KBM-7 (cell line): ENCODE measurements at regions not wholly inside any gene's neighbourhood (a gene's known extent, or its start where the extent isn't known, plus 50 kb on each side); places are given as distances from the start of the nearest gene placed in this dataset.

ENCODE experiments used
- DNase-seq: peaks from one replicate; pipeline ENCODE4 v3.0.0-alpha.2; 2015
- in situ Hi-C: fragments of 300-500 bp; cut with MboI; formaldehyde crosslinking; loops from 2 replicates; pipeline ENCODE4 v1.14.3; 2020; ENCODE audit warnings: low sequenced_read_pairs, low pct_unique_long_range_greater_than_20kb, mixed read lengths

- in situ Hi-C loops, result no loop called here
- peak; percentile 2 for DNase-seq
Observed at GRCh38 chr1:218983848-218984247, 189.8 kb upstream of the LYPLAL1 start.

DNA sequence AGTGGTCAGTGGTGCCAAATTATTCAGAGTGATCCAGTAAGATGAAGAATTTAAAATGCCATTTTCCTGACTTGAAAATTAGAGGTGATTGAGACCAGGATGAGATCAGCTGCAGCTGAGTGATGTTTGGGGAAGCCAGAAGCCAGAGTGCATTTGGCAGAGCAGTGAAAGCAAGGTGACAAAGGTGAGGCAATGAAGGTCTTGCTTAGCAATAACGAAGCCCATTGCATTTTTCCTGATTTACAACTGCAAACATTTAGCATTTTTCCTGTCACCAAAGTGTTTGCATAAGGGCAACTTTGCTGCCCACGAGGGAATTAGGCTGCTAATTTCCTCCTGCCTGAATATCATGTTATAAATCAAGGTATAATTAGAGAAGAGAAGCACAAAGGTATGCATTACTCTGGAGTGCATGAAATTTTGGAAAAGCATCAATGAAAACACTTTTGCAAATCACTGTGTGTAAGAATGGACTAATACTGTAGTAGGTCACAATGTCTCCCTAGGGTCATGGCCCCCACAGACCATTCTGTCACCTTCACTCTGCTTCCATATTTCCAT, 188.2 kb upstream of the LYPLAL1 start:
- no peak for DNase-seq
- in situ Hi-C loops, result no loop called here

DNA sequence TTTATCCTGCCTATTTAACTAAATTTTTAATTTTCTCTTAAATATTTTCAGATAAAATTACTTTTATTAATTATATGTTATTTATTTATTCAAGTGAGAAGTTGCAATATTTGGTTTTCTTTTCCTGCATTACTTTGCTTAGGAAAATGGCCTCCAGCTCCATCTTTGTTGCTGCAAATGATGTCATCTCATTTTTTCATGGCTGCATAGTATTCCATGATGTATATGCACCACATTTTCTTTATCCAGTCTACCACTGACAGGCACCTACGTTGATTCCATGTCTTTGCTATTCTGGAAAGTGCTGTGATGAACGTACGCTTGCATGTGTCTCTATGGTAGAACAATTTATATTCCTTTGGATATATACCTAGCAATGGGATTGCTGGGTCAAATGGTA, 186.9 kb upstream of the LYPLAL1 start:
- in situ Hi-C loops, result no loop called here
- no peak for DNase-seq

DNA sequence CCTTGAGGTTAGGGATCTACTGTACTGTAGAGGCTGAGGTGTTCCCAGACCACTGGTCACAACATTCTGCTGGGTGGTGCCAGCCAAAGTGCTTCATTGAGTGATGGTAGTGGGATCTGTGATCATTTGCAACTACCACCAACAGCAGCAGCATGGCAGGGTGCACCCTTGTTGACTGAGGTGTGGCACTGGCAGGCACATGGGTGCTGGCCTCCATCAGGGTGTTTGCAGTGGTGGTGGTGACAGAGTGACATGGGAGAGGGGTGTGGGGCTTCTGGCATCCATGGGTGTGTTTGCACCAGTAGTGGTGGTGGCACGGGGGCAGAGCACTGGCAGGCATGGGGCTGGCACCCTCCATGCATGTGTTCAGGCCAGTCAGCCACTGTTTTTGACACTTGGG, 183.7 kb upstream of the LYPLAL1 start:
- in situ Hi-C loops, result no loop called here
- DNase-seq, result no peak

- DNase-seq, result no peak
- in situ Hi-C loops, result no loop called here
Observed at GRCh38 chr1:218991089-218991488, 182.6 kb upstream of the LYPLAL1 start.

GRCh38 chr1:218994615-218995014, 179.1 kb upstream of the LYPLAL1 start:
- in situ Hi-C loops, result no loop called here
- no peak for DNase-seq

- in situ Hi-C loops, result no loop called here
- DNase-seq, result no peak
Observed at GRCh38 chr1:218995091-218995665, 178.5 kb upstream of the LYPLAL1 start.

DNA sequence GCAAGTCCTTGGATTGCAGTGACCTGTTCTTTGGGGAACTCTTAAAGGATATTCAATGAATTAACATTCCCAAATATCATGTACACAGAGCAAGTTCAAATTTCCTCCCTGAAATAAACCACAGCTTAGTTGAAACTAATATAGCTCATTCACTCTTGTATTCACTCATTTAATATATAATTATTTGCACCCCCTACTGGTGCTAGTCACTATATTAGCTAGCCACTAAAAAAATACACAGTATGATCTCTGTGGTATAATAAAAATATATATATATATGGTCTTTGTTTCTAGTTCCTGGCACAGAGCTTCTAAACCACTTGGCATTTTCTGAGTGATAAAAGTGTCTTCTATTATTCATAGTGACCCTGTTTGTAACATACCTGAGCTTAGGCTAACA, 177.3 kb upstream of the LYPLAL1 start:
- in situ Hi-C loops, result no loop called here
- no peak for DNase-seq

GRCh38 chr1:219000005-219000404, 173.7 kb upstream of the LYPLAL1 start:
- DNase-seq, result no peak
- in situ Hi-C loops, result no loop called here

GRCh38 chr1:219000631-219001030, 173.0 kb upstream of the LYPLAL1 start:
- no peak for DNase-seq
- in situ Hi-C loops, result no loop called here

- no peak for DNase-seq
- in situ Hi-C loops, result no loop called here
Observed at GRCh38 chr1:219010720-219011119, 163.0 kb upstream of the LYPLAL1 start.

DNA sequence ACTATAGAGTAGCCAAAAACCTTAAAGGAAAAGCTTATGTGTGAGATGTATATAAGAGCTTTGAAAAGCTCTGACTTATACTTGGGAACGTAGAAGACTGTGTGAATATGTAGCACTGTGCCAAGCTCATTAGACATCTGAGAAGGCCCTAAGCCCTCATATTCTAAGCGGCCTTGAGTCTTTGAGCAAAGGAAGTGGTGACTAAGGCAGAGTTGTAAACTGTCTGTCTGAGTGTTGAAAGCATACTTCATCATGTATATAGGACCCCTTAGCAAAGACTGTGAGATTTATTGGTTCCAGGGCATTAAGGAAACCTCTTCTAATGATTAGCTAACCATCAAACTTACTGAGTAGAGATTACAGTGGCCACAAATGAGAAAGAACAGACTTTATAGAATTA, 153.3 kb upstream of the LYPLAL1 start:
- DNase-seq, result no peak
- in situ Hi-C loops, result no loop called here

- no peak for DNase-seq
- in situ Hi-C loops, result no loop called here
Observed at GRCh38 chr1:219020846-219021245, 152.8 kb upstream of the LYPLAL1 start.

- in situ Hi-C loops, result no loop called here
- no peak for DNase-seq
Observed at GRCh38 chr1:219027146-219027673, 146.5 kb upstream of the LYPLAL1 start.

GRCh38 chr1:219031809-219032208, 141.9 kb upstream of the LYPLAL1 start:
- in situ Hi-C loops, result no loop called here
- DNase-seq, result no peak

DNA sequence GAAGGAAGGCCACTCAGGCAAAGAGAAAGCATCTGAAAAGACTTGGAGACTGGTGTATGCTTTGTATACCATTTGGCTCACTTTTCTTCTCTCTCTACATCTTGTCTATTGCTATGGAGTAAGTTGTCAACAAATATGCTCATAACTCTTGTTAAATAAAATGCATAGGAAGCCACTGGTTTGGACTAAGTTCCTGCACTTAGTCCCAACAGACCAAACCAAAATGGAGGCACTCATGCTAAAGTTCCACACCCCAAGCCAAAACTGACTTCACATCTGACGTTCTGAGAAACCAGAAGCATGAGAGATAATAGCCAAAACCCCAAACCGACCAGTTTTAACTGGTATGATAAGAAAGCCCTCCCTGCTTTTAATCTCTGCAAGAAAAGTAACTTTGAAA, 135.3 kb upstream of the LYPLAL1 start:
- no peak for DNase-seq
- in situ Hi-C loops, result no loop called here

GRCh38 chr1:219039017-219039681, 134.5 kb upstream of the LYPLAL1 start:
- no peak for DNase-seq
- in situ Hi-C loops, result no loop called here

DNA sequence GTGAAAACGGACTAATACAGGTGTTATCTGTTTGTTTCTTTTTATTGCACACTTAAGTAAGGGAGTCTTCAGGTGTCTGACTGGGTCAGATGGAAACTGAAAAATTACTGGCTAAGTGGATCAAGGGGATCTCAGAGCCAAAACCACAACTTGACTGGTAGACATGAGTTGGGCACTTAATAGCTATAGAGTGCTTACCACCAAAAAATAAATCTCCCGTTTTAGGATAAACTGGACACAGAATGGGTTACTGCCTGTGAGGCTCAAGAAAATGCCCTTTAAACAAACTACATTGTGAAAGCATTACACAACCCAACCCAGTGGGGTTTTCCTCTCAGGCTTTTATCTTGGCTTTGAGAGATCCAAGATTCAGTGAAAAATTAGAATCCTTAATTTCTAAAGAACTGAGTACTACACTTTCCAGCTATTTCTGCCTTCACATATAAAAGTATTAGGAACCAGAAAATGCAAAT, 134.0 kb upstream of the LYPLAL1 start:
- in situ Hi-C loops, result no loop called here
- DNase-seq, result no peak

GRCh38 chr1:219040291-219040690, 133.4 kb upstream of the LYPLAL1 start:
- DNase-seq, result no peak
- in situ Hi-C loops, result no loop called here

GRCh38 chr1:219041141-219041540, 132.5 kb upstream of the LYPLAL1 start:
- in situ Hi-C loops, result no loop called here
- DNase-seq, result no peak

GRCh38 chr1:219041818-219042217, 131.9 kb upstream of the LYPLAL1 start:
- in situ Hi-C loops, result no loop called here
- no peak for DNase-seq
